ENCODE measurements at regions not wholly inside any gene's neighbourhood (a gene's known extent, or its start where the extent isn't known, plus 50 kb on each side); places are given as distances from the start of the nearest gene placed in this dataset.

DNA sequence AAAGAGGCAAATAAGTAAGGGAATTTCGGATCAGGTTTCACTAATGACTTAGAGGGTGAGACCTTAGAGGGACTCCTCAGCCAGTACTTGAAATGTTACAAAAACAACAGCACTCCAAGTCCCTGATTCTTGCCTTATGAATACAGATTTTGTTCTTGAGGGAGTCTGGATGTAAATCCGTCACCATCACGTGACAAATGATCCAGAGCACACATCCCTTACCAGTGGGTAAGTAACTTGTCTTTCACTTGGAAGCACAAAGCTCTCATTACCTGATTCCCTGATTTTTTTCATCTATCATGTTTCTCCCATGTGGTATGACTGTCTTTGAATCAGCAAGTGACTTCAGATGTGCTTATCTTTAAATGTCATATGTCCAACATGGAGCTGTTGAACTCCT lies 595.3 kb upstream of the POU3F2 start:
- in situ Hi-C loops (cut with HindIII; ENCODE audit: low pct_unique_long_range_greater_than_20kb, low sequenced_read_pairs) = no loop called here
- DNase-seq (ENCODE audit: low read depth, low spot score) = peak; percentile 32

- no peak for DNase-seq (ENCODE audit: low read depth, low spot score)
- in situ Hi-C loops (cut with HindIII; ENCODE audit: low pct_unique_long_range_greater_than_20kb, low sequenced_read_pairs) = no loop called here
Observed at GRCh38 chr6:98241630-98242029, 592.7 kb upstream of the POU3F2 start.

DNA sequence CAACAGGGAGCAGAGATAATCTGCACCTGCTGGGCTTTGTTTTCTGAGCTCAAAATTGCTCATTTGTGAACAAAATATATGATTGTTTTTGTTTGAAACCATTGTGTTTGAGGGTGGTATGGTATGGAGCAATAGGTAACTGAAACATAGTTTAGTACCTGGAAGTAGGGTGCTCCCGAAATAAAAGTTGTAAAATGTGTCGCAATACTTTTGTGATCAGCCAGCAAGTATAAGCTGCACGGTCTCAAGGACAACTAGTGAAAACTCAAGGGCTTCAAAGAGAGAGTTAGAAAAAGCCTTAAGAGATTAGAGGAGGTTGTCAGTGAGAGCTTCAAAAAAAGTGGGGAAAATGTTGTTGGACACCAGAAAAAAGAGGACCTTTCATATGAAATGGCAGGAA lies 579.8 kb upstream of the POU3F2 start:
- in situ Hi-C loops (cut with HindIII; ENCODE audit: low pct_unique_long_range_greater_than_20kb, low sequenced_read_pairs) = no loop called here
- DNase-seq (ENCODE audit: low read depth, low spot score) = no peak

- in situ Hi-C loops (cut with HindIII; ENCODE audit: low pct_unique_long_range_greater_than_20kb, low sequenced_read_pairs) = no loop called here
- no peak for DNase-seq (ENCODE audit: low read depth, low spot score)
Observed at GRCh38 chr6:98260382-98260781, 574.0 kb upstream of the POU3F2 start.

- in situ Hi-C loops (cut with HindIII; ENCODE audit: low pct_unique_long_range_greater_than_20kb, low sequenced_read_pairs) = no loop called here
- DNase-seq (ENCODE audit: low read depth, low spot score) = no peak
Observed at GRCh38 chr6:98272060-98272459, 562.3 kb upstream of the POU3F2 start.

DNA sequence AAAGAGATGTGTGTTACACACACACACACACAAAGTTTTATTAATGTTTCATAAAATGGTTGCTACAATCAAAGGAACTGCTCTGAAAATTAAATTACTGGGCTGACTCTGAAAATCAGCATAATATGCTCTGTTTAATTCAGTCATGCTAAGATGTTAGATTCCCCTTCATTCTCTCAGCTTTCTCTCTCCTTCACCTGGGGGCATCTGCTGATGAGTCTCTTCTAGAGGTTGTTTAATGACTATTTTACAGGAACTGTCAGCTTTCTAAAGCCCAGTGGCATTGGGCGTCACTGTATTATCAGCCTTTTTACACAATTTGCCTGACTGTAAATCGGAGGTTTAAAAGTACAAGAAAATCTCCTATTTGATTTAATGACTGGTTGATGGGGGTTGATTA lies 559.7 kb upstream of the POU3F2 start:
- no peak for DNase-seq (ENCODE audit: low read depth, low spot score)
- in situ Hi-C loops (cut with HindIII; ENCODE audit: low pct_unique_long_range_greater_than_20kb, low sequenced_read_pairs) = no loop called here

GRCh38 chr6:98280492-98280891 lies 553.9 kb upstream of the POU3F2 start:
- no peak for DNase-seq (ENCODE audit: low read depth, low spot score)
- in situ Hi-C loops (cut with HindIII; ENCODE audit: low pct_unique_long_range_greater_than_20kb, low sequenced_read_pairs) = no loop called here

DNA sequence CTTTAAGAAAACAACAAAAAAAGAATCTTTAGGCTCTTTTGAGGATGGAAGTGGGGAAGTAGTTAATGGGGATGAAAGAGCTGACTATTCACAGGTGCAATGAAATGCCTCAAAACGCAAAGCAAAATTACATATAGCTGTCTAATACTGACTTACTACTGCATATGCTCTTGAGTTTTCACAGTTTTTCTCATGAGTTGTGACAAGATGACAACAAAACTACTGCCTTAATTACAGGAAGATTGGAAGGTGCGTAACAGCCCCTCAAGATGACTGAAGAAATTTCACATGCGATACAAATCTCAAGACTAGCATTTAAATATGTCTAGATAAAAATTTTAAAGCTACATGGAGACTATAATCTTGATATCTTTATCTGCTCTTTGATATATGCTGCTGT lies 547.8 kb upstream of the POU3F2 start:
- in situ Hi-C loops (cut with HindIII; ENCODE audit: low pct_unique_long_range_greater_than_20kb, low sequenced_read_pairs) = no loop called here
- no peak for DNase-seq (ENCODE audit: low read depth, low spot score)

DNA sequence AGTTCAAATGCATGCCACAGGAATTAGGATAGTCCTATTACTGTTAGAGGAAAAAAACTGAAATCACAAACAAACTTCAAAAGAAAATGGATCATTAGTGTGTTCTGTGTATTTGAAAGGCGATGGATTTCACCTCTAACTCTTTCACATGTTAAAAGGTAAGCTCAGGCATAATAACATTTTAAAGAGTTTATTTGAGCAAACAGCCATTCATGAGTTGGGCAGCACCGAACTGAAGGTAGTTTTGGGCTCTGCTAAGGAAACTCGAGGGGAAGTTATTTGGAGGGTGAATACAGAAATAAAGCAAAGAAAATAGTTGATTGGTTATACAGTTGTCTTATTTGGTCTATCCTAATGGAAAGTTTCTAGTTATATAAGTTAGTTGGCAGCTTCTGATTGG lies 546.5 kb upstream of the POU3F2 start:
- no peak for DNase-seq (ENCODE audit: low read depth, low spot score)
- in situ Hi-C loops (cut with HindIII; ENCODE audit: low pct_unique_long_range_greater_than_20kb, low sequenced_read_pairs) = no loop called here

DNA sequence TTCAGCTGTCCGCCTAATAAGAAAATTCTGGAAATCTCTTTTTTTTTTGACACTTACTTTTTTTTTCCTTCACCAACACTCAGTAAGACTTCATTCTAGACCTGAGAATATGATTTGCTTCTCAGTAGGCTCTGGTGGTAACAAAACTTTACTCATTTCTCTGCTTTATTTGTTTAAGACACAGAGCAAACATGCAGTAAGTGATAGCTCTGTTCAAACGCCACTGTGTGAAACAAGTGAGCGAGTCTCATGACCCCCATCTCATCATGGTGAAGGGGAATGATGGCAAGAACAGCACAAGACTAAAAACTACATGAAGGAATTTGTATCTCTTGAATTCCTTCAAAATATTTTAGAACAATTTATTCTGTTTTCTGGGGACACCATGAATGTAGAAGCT lies 541.6 kb upstream of the POU3F2 start:
- in situ Hi-C loops (cut with HindIII; ENCODE audit: low pct_unique_long_range_greater_than_20kb, low sequenced_read_pairs) = no loop called here
- DNase-seq (ENCODE audit: low read depth, low spot score) = no peak

- DNase-seq (ENCODE audit: low read depth, low spot score) = no peak
- in situ Hi-C loops (cut with HindIII; ENCODE audit: low pct_unique_long_range_greater_than_20kb, low sequenced_read_pairs) = no loop called here
Observed at GRCh38 chr6:98295515-98296175, 538.7 kb upstream of the POU3F2 start.

GRCh38 chr6:98308564-98308963 lies 525.8 kb upstream of the POU3F2 start:
- no peak for DNase-seq (ENCODE audit: low read depth, low spot score)
- in situ Hi-C loops (cut with HindIII; ENCODE audit: low pct_unique_long_range_greater_than_20kb, low sequenced_read_pairs) = no loop called here

- in situ Hi-C loops (cut with HindIII; ENCODE audit: low pct_unique_long_range_greater_than_20kb, low sequenced_read_pairs) = no loop called here
Observed at GRCh38 chr6:98310443-98310842, 523.9 kb upstream of the POU3F2 start.

GRCh38 chr6:98323605-98324004 lies 510.8 kb upstream of the POU3F2 start:
- no peak for DNase-seq (ENCODE audit: low read depth, low spot score)
- in situ Hi-C loops (cut with HindIII; ENCODE audit: low pct_unique_long_range_greater_than_20kb, low sequenced_read_pairs) = no loop called here

More at GRCh38 chr6:98310443-98310842, 523.9 kb upstream of the POU3F2 start:
- no peak for DNase-seq (ENCODE audit: low read depth, low spot score)

GRCh38 chr6:98324446-98324845 lies 509.9 kb upstream of the POU3F2 start:
- DNase-seq (ENCODE audit: low read depth, low spot score) = peak; percentile 1
- in situ Hi-C loops (cut with HindIII; ENCODE audit: low pct_unique_long_range_greater_than_20kb, low sequenced_read_pairs) = no loop called here

DNA sequence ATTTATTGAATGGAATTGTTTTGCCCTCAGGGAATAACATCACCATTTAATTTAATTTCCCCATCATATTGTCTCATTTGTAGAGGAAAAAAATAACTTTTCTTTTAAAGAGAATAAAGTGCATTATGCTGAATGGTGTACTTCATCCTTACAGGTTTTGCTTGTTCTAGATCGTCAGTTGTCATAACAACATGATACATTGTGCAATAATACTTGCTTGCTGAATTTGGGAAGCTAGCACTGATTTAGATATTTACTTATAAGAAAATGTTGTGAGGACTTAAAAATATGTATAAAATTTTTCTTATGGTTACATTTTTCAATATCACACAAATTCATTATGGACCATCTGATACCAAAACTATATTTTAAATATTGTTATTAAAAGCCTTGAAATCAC lies 509.0 kb upstream of the POU3F2 start:
- in situ Hi-C loops (cut with HindIII; ENCODE audit: low pct_unique_long_range_greater_than_20kb, low sequenced_read_pairs) = no loop called here
- DNase-seq (ENCODE audit: low read depth, low spot score) = no peak

- no peak for DNase-seq (ENCODE audit: low read depth, low spot score)
- in situ Hi-C loops (cut with HindIII; ENCODE audit: low pct_unique_long_range_greater_than_20kb, low sequenced_read_pairs) = no loop called here
Observed at GRCh38 chr6:98333273-98333672, 501.1 kb upstream of the POU3F2 start.

- no peak for DNase-seq (ENCODE audit: low read depth, low spot score)
- in situ Hi-C loops (cut with HindIII; ENCODE audit: low pct_unique_long_range_greater_than_20kb, low sequenced_read_pairs) = no loop called here
Observed at GRCh38 chr6:98335594-98335993, 498.8 kb upstream of the POU3F2 start.

GRCh38 chr6:98339506-98339905 lies 494.9 kb upstream of the POU3F2 start:
- no peak for DNase-seq (ENCODE audit: low read depth, low spot score)
- in situ Hi-C loops (cut with HindIII; ENCODE audit: low pct_unique_long_range_greater_than_20kb, low sequenced_read_pairs) = no loop called here

- in situ Hi-C loops (cut with HindIII; ENCODE audit: low pct_unique_long_range_greater_than_20kb, low sequenced_read_pairs) = no loop called here
Observed at GRCh38 chr6:98343004-98343403, 491.4 kb upstream of the POU3F2 start.

More at GRCh38 chr6:98343004-98343403, 491.4 kb upstream of the POU3F2 start:
- no peak for DNase-seq (ENCODE audit: low read depth, low spot score)

All from SK-MEL-5 (cell line).